ENCODE measurements at regions not wholly inside any gene's neighbourhood (a gene's known extent, or its start where the extent isn't known, plus 50 kb on each side); places are given as distances from the start of the nearest gene placed in this dataset.

- no peak for DNase-seq (ENCODE audit: insufficient read length)
- FAIRE-seq: no peak
- TF ChIP-seq POLR2AphosphoS5 (IDR thresholded peaks at IDR 0.05; ENCODE audit: low read depth, low read length) (no peak), TAF1 (IDR thresholded peaks at IDR 0.05; ENCODE audit: borderline replicate concordance, low read depth, low read length) (no peak), POLR2A (IDR thresholded peaks at IDR 0.05; ENCODE audit: low read depth, low read length) (no peak)
These were observed 272.8 kb downstream of the ICE1 start for GRCh38 chr5:5695266-5695665.

GRCh38 chr5:5688925-5689310, 266.4 kb downstream of the ICE1 start:
- TF ChIP-seq POLR2A (IDR thresholded peaks at IDR 0.05; ENCODE audit: low read depth, low read length): no peak
- no peak for TF ChIP-seq POLR2AphosphoS5 (IDR thresholded peaks at IDR 0.05; ENCODE audit: low read depth, low read length)
- TF ChIP-seq TAF1 (IDR thresholded peaks at IDR 0.05; ENCODE audit: borderline replicate concordance, low read depth, low read length): no peak
- no peak for FAIRE-seq
- DNase-seq (ENCODE audit: insufficient read length): no peak

GRCh38 chr5:5688194-5688924, 265.9 kb downstream of the ICE1 start:
- FAIRE-seq (no peak), DNase-seq (ENCODE audit: insufficient read length) (no peak)
- TF ChIP-seq POLR2A (IDR thresholded peaks at IDR 0.05; ENCODE audit: low read depth, low read length) (no peak), POLR2AphosphoS5 (IDR thresholded peaks at IDR 0.05; ENCODE audit: low read depth, low read length) (no peak), TAF1 (IDR thresholded peaks at IDR 0.05; ENCODE audit: borderline replicate concordance, low read depth, low read length) (no peak)

GRCh38 chr5:5687113-5687512, 264.6 kb downstream of the ICE1 start:
- no peak for FAIRE-seq
- TF ChIP-seq POLR2A (IDR thresholded peaks at IDR 0.05; ENCODE audit: low read depth, low read length) (no peak), TAF1 (IDR thresholded peaks at IDR 0.05; ENCODE audit: borderline replicate concordance, low read depth, low read length) (no peak), POLR2AphosphoS5 (IDR thresholded peaks at IDR 0.05; ENCODE audit: low read depth, low read length) (no peak)
- no peak for DNase-seq (ENCODE audit: insufficient read length)

- DNase-seq (ENCODE audit: insufficient read length) (no peak), FAIRE-seq (no peak)
- TF ChIP-seq POLR2AphosphoS5 (IDR thresholded peaks at IDR 0.05; ENCODE audit: low read depth, low read length) (no peak), TAF1 (IDR thresholded peaks at IDR 0.05; ENCODE audit: borderline replicate concordance, low read depth, low read length) (no peak), POLR2A (IDR thresholded peaks at IDR 0.05; ENCODE audit: low read depth, low read length) (no peak)
These were observed 263.9 kb downstream of the ICE1 start for GRCh38 chr5:5686356-5686755.

DNA sequence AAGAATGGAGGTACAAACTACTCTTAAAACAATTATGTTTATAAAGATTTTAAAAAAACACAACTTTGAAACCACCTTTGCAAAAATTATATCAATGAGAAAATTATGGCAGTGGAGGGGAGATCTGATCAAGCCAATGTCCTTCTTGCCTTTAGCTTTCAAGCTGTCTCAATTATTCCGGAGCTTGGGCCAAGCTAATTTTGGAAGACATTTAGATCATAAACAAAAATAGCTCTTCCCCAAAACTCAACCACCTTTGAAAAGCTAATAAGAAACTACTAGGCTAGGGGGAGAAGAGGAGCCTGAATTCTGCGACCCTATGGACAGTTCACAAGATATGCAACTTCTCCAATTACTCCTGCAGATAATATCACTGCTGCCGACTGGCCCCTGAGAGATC, 263.3 kb downstream of the ICE1 start:
- TF ChIP-seq POLR2A (IDR thresholded peaks at IDR 0.05; ENCODE audit: low read depth, low read length): no peak
- no peak for TF ChIP-seq TAF1 (IDR thresholded peaks at IDR 0.05; ENCODE audit: borderline replicate concordance, low read depth, low read length)
- no peak for TF ChIP-seq POLR2AphosphoS5 (IDR thresholded peaks at IDR 0.05; ENCODE audit: low read depth, low read length)
- no peak for FAIRE-seq
- no peak for DNase-seq (ENCODE audit: insufficient read length)

DNA sequence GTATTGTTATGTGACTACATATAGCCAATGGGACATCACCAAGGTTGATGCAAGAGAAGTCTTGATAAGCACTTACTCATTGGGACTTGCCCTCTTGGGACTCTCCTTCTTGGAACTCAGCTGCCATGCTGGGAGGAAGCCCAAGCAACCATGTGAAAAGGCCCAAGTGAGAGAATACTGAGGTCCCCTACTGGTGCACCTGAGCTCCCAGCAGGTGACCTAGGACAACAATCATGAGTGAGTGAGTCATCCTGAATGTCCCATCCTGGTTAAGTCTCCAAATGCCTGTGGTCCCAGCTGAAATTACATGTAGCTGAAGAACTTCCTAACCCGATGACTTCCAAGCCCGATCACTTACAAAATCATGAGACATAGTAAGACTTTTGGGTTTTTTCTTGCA, 260.7 kb downstream of the ICE1 start:
- no peak for TF ChIP-seq POLR2A (IDR thresholded peaks at IDR 0.05; ENCODE audit: low read depth, low read length)
- TF ChIP-seq TAF1 (IDR thresholded peaks at IDR 0.05; ENCODE audit: borderline replicate concordance, low read depth, low read length): no peak
- no peak for TF ChIP-seq POLR2AphosphoS5 (IDR thresholded peaks at IDR 0.05; ENCODE audit: low read depth, low read length)
- DNase-seq (ENCODE audit: insufficient read length): no peak
- FAIRE-seq: no peak

DNA sequence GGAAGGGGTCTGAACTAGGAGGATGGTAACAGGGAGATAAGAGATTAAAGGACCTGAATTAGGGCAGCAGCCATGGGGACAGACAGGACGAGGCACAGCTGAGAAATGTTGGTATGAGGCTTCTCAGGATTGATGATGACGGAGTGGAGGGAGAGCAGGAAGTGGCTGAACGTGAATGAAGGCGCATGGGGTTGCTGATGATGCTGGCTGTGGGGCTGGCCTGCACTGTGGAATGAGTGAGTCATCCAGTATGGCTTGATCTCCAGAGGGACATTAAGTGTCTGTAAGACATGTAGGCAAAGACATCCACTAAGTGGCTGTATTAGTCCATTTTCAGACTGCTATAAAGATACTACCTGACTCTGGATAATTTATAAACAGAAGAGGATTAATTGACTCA, 256.4 kb downstream of the ICE1 start:
- FAIRE-seq (no peak), DNase-seq (ENCODE audit: insufficient read length) (no peak)
- TF ChIP-seq TAF1 (IDR thresholded peaks at IDR 0.05; ENCODE audit: borderline replicate concordance, low read depth, low read length): no peak
- TF ChIP-seq POLR2AphosphoS5 (IDR thresholded peaks at IDR 0.05; ENCODE audit: low read depth, low read length): no peak
- no peak for TF ChIP-seq POLR2A (IDR thresholded peaks at IDR 0.05; ENCODE audit: low read depth, low read length)

- DNase-seq (ENCODE audit: insufficient read length) (no peak), FAIRE-seq (peak; percentile 36)
- TF ChIP-seq POLR2A (IDR thresholded peaks at IDR 0.05; ENCODE audit: low read depth, low read length) (no peak), TAF1 (IDR thresholded peaks at IDR 0.05; ENCODE audit: borderline replicate concordance, low read depth, low read length) (no peak), POLR2AphosphoS5 (IDR thresholded peaks at IDR 0.05; ENCODE audit: low read depth, low read length) (no peak)
These were observed 255.3 kb downstream of the ICE1 start for GRCh38 chr5:5677738-5678137.

GRCh38 chr5:5676218-5676617, 253.7 kb downstream of the ICE1 start:
- no peak for DNase-seq (ENCODE audit: insufficient read length)
- FAIRE-seq: no peak
- TF ChIP-seq POLR2A (IDR thresholded peaks at IDR 0.05; ENCODE audit: low read depth, low read length) (no peak), POLR2AphosphoS5 (IDR thresholded peaks at IDR 0.05; ENCODE audit: low read depth, low read length) (no peak), TAF1 (IDR thresholded peaks at IDR 0.05; ENCODE audit: borderline replicate concordance, low read depth, low read length) (no peak)

DNA sequence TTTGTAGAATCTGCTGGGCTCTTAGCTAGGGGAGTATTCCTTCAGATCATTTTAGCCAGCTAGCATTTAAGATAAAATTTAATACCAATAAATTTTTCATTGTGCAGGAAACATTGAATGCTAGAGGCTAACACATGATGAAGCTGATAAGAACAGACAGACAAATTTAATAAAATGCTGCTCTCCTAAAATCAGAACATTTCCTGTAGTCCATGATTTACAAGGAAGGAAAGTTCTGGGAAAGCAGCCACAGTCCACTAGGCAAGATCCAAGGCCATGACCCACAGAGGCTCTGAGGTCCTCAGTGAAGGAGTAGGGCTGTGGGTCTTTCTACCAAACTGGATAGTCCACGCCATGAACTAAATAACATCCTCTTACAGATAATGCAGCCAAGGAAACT, 253.0 kb downstream of the ICE1 start:
- TF ChIP-seq POLR2AphosphoS5 (IDR thresholded peaks at IDR 0.05; ENCODE audit: low read depth, low read length): no peak
- no peak for TF ChIP-seq POLR2A (IDR thresholded peaks at IDR 0.05; ENCODE audit: low read depth, low read length)
- TF ChIP-seq TAF1 (IDR thresholded peaks at IDR 0.05; ENCODE audit: borderline replicate concordance, low read depth, low read length): no peak
- FAIRE-seq (no peak), DNase-seq (ENCODE audit: insufficient read length) (no peak)

- DNase-seq (ENCODE audit: insufficient read length) (no peak), FAIRE-seq (no peak)
- TF ChIP-seq POLR2A (IDR thresholded peaks at IDR 0.05; ENCODE audit: low read depth, low read length): no peak
- no peak for TF ChIP-seq POLR2AphosphoS5 (IDR thresholded peaks at IDR 0.05; ENCODE audit: low read depth, low read length)
- TF ChIP-seq TAF1 (IDR thresholded peaks at IDR 0.05; ENCODE audit: borderline replicate concordance, low read depth, low read length): no peak
These were observed 249.3 kb downstream of the ICE1 start for GRCh38 chr5:5671823-5672222.

All from GM12892 (cell line).